ENCODE measurements at regions not wholly inside any gene's neighbourhood (a gene's known extent, or its start where the extent isn't known, plus 50 kb on each side); places are given as distances from the start of the nearest gene placed in this dataset.

DNA sequence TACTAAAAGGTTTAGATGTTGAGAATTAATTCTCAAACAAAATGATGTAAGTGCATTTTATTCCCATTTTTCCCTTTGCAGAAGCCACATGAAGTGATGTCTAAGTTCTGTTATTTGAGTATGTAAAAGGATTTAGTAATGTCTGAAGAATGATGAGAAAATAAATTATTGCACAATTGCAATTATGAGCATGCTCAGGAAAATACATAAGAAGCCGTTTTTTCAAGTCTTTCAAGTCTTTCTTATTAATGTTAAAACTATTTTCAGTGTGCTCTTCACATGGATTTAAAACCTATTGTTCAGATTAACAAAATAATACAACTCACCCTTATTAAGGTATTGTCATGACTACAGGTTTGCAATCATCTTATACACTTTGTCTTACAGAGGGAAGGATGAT is 331.4 kb upstream of the NETO1 start:
- Histone ChIP-seq H4K20me1 (ENCODE audit: insufficient read depth, low read length, poor library complexity, severe bottlenecking) (no peaks in the 10 kb centered on the region), H3K9me2 (replicated peaks; ENCODE audit: low read depth, low read length) (no peaks in the 10 kb centered on the region), H3K4me3 (ENCODE audit: low read length, poor library complexity, severe bottlenecking) (no peak overlapping the region), H3K9me3 (ENCODE audit: insufficient read depth, low read depth, low read length) (no peaks in the 10 kb centered on the region), H3K4me2 (ENCODE audit: low read depth, low read length, poor library complexity, severe bottlenecking) (no peak overlapping the region), H2AFZ (ENCODE audit: low read length) (no peak overlapping the region), H3K79me2 (ENCODE audit: insufficient read depth, low read length) (no peaks in the 10 kb centered on the region), H3F3A (ENCODE audit: low read depth) (no peaks in the 10 kb centered on the region), H3K4me1 (ENCODE audit: insufficient read depth, low read length, poor library complexity, severe bottlenecking) (no peaks in the 10 kb centered on the region), H3K9ac (ENCODE audit: low read depth, low read length, poor library complexity, severe bottlenecking) (no peak overlapping the region), H3K27me3 (ENCODE audit: insufficient read depth, low read length, poor library complexity, severe bottlenecking) (no peaks in the 10 kb centered on the region), H3K36me3 (ENCODE audit: insufficient read depth, low read length) (no peaks in the 10 kb centered on the region)
- TF ChIP-seq, protein P1, sequence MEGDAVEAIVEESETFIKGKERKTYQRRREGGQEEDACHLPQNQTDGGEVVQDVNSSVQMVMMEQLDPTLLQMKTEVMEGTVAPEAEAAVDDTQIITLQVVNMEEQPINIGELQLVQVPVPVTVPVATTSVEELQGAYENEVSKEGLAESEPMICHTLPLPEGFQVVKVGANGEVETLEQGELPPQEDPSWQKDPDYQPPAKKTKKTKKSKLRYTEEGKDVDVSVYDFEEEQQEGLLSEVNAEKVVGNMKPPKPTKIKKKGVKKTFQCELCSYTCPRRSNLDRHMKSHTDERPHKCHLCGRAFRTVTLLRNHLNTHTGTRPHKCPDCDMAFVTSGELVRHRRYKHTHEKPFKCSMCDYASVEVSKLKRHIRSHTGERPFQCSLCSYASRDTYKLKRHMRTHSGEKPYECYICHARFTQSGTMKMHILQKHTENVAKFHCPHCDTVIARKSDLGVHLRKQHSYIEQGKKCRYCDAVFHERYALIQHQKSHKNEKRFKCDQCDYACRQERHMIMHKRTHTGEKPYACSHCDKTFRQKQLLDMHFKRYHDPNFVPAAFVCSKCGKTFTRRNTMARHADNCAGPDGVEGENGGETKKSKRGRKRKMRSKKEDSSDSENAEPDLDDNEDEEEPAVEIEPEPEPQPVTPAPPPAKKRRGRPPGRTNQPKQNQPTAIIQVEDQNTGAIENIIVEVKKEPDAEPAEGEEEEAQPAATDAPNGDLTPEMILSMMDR (conservative IDR thresholded peaks at IDR 0.05; ENCODE audit: low read length): no peak

DNA sequence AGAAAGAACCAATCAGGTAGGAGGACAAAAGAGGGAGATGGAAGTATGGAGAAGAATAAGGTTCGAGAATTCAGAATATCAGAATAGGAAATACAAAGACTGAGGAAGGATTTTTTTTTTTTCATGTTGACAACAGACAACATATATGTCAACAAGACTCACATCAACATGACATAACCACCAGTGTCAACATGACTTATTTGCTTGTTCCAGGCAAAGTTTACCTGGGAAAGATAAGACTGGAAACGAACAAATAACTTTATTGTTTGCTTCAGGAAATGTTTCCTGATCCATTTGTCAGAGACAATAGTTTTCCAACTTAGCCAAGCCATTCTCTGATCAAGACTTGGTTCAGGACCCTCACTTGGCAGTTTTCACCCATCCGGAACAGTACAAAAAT is 321.9 kb upstream of the NETO1 start:
- TF ChIP-seq EZH2phosphoT487 (IDR thresholded peaks at IDR 0.05; ENCODE audit: borderline replicate concordance): no peak
- TF ChIP-seq, protein P1 (conservative IDR thresholded peaks at IDR 0.05; ENCODE audit: low read length): no peak
- Histone ChIP-seq H3K27me3 (ENCODE audit: insufficient read depth, low read length, poor library complexity, severe bottlenecking) (no peaks in the 10 kb centered on the region), H3K9me3 (ENCODE audit: insufficient read depth, low read depth, low read length) (no peaks in the 10 kb centered on the region), H3K4me1 (ENCODE audit: insufficient read depth, low read length, poor library complexity, severe bottlenecking) (no peaks in the 10 kb centered on the region), H4K20me1 (ENCODE audit: insufficient read depth, low read length, poor library complexity, severe bottlenecking) (no peaks in the 10 kb centered on the region), H3F3A (ENCODE audit: low read depth) (no peaks in the 10 kb centered on the region), H3K9ac (ENCODE audit: low read depth, low read length, poor library complexity, severe bottlenecking) (no peak overlapping the region), H3K4me3 (ENCODE audit: low read length, poor library complexity, severe bottlenecking) (no peak overlapping the region), H3K79me2 (ENCODE audit: insufficient read depth, low read length) (no peaks in the 10 kb centered on the region), H3K4me2 (ENCODE audit: low read depth, low read length, poor library complexity, severe bottlenecking) (no peak overlapping the region), H3K9me2 (replicated peaks; ENCODE audit: low read depth, low read length) (no peaks in the 10 kb centered on the region), H2AFZ (ENCODE audit: low read length) (no peak overlapping the region), H3K36me3 (ENCODE audit: insufficient read depth, low read length) (no peaks in the 10 kb centered on the region)

DNA sequence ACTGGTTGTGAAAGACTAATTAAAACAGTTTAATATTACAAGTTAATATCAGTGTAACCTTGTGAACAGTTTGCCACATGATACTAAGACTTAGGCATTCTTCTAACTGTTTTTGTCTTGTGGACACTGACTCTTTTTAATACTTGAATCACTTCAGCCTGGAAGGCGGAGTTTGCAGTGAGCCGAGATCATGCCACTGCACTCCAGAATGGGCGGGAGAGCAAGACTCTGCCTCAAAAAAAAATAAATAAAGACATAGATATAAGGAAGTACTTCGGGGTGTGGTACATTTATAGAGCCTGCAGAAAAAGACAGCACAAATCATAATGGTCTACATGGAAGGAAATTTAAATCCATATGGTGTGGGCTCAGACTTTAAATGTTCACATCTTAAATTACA is 300.4 kb upstream of the NETO1 start:
- H2AFZ ChIP-seq (ENCODE audit: low read length): no peak overlapping the region
- no peak overlapping the region for H3K4me3 ChIP-seq (ENCODE audit: low read length, poor library complexity, severe bottlenecking)
- no peaks in the 10 kb centered on the region for H4K20me1 ChIP-seq (ENCODE audit: insufficient read depth, low read length, poor library complexity, severe bottlenecking)
- peaks cover 3% of the 10 kb centered on the region; the same call in 1 of the 2 replicates for H3K9me3 ChIP-seq (ENCODE audit: insufficient read depth, low read depth, low read length)
- no peaks in the 10 kb centered on the region for H3K4me1 ChIP-seq (ENCODE audit: insufficient read depth, low read length, poor library complexity, severe bottlenecking)
- H3K36me3 ChIP-seq (ENCODE audit: insufficient read depth, low read length): no peaks in the 10 kb centered on the region
- H3F3A ChIP-seq (ENCODE audit: low read depth): no peaks in the 10 kb centered on the region
- TF ChIP-seq, protein P1 (conservative IDR thresholded peaks at IDR 0.05; ENCODE audit: low read length): no peak
- no peak for TF ChIP-seq EZH2phosphoT487 (IDR thresholded peaks at IDR 0.05; ENCODE audit: borderline replicate concordance)
- no peaks in the 10 kb centered on the region for H3K27me3 ChIP-seq (ENCODE audit: insufficient read depth, low read length, poor library complexity, severe bottlenecking)
- H3K9me2 ChIP-seq (replicated peaks; ENCODE audit: low read depth, low read length): no peaks in the 10 kb centered on the region
- no peak overlapping the region for H3K4me2 ChIP-seq (ENCODE audit: low read depth, low read length, poor library complexity, severe bottlenecking)
- no peaks in the 10 kb centered on the region for H3K79me2 ChIP-seq (ENCODE audit: insufficient read depth, low read length)
- no peak overlapping the region for H3K9ac ChIP-seq (ENCODE audit: low read depth, low read length, poor library complexity, severe bottlenecking)

Measured in Loucy (cell line).